ENCODE measurements at regions not wholly inside any gene's neighbourhood (a gene's known extent, or its start where the extent isn't known, plus 50 kb on each side); places are given as distances from the start of the nearest gene placed in this dataset.

GRCh38 chr3:193943200-193943599 is 192.7 kb upstream of the HES1 start:
- intact Hi-C loops (cut with DNase I; ENCODE audit: low total_unique reads): no loop called here
- H3K4me1 ChIP-seq: peaks cover 0 to 3% (median 0%) of the 10 kb centered on the region in 4 donors
- TF ChIP-seq EP300 (IDR thresholded peaks at IDR 0.05) (no peak), CTCF (IDR thresholded peaks at IDR 0.05) (no peak), POLR2A (IDR thresholded peaks at IDR 0.05) (no peak), POLR2AphosphoS5 (IDR thresholded peaks at IDR 0.05) (no peak)
- H3K27ac ChIP-seq: no peak overlapping the region
- no peak for DNase-seq
- H3K27me3 ChIP-seq: no peaks in the 10 kb centered on the region
- H3K4me3 ChIP-seq: no peak overlapping the region
- H3K36me3 ChIP-seq: no peaks in the 10 kb centered on the region
- no peaks in the 10 kb centered on the region for H3K9me3 ChIP-seq
- 74 to 87% (median 85%) methylated on average over 12 to 13 of the region's 13 CpGs for WGBS, 5 donors

DNA sequence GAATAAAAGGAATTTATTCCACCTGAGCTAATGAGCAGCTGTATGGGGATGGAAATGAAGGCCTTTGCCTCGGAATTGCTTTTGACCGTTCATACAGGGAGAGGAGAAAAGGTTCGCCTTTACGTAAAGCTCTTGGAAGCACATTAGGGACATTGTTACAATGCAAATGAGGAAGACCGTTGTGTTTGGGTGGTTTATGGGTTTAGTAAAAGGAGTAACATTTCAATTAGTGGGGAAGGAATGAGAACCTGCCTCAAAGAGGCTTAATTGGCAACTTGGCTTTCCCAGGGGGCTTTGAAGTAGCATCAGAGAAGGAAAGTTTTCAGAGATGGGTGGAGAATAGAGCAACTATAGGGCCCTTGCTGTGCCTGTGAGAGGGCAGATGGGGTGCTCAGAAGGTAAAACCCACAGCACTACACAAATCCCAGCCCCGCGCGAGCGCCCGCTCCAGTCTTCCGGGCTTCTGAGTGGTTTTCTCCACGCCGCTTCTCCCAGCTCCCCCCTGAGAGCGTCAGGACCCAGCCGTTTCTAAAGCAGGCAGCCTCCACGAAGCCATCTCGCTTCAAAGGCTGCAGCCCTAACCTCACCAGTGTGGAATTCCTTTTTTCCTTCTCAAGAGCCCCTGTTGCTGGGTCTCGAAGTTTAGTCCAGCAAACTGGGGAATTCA is 192.0 kb upstream of the HES1 start:
- no peak overlapping the region for H3K27ac ChIP-seq
- no peaks in the 10 kb centered on the region for H3K36me3 ChIP-seq
- no peak overlapping the region for H3K4me3 ChIP-seq
- 92 to 95% (median 95%) methylated on average over 18 of the region's 18 CpGs for WGBS, 5 donors
- no peaks in the 10 kb centered on the region for H3K9me3 ChIP-seq
- no peak for DNase-seq
- intact Hi-C loops (cut with DNase I; ENCODE audit: low total_unique reads): no loop called here
- H3K4me1 ChIP-seq: peaks cover 0 to 3% (median 0%) of the 10 kb centered on the region in 4 donors
- TF ChIP-seq EP300 (IDR thresholded peaks at IDR 0.05): no peak
- TF ChIP-seq POLR2AphosphoS5 (IDR thresholded peaks at IDR 0.05): no peak
- TF ChIP-seq POLR2A (IDR thresholded peaks at IDR 0.05): no peak
- no peak for TF ChIP-seq CTCF (IDR thresholded peaks at IDR 0.05)
- H3K27me3 ChIP-seq: no peaks in the 10 kb centered on the region

DNA sequence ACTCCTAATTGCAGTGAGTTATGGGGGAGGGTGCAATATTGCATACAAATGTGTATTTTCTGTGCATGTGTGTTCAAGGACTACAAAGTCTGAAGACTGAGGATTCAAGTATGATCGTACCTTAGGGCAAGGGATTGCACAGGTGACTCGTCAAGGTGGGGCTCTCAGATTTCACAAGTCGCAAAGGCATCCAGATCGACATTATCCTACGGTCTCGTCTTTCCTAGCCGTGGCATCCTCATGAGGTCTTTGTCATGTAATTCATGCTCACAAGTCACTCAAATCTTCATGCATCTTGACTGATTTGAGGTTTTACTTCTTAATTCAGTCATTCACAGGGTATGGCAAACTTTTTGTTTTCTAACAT is 191.4 kb upstream of the HES1 start:
- TF ChIP-seq EP300 (IDR thresholded peaks at IDR 0.05): no peak
- no peak for TF ChIP-seq CTCF (IDR thresholded peaks at IDR 0.05)
- TF ChIP-seq POLR2AphosphoS5 (IDR thresholded peaks at IDR 0.05): no peak
- no peak for TF ChIP-seq POLR2A (IDR thresholded peaks at IDR 0.05)
- intact Hi-C loops (cut with DNase I; ENCODE audit: low total_unique reads): no loop called here
- 88 to 93% (median 90%) methylated on average over 7 of the region's 7 CpGs for WGBS, 5 donors
- Histone ChIP-seq H3K9me3 (no peaks in the 10 kb centered on the region), H3K27ac (no peak overlapping the region), H3K36me3 (no peaks in the 10 kb centered on the region), H3K4me3 (no peak overlapping the region), H3K27me3 (no peaks in the 10 kb centered on the region), H3K4me1 (peaks cover 0 to 3% (median 0%) of the 10 kb centered on the region in 4 donors)
- DNase-seq: no peak

- intact Hi-C loops (cut with DNase I; ENCODE audit: low total_unique reads): no loop called here
- H3K27ac ChIP-seq: no peak overlapping the region
- no peaks in the 10 kb centered on the region for H3K27me3 ChIP-seq
- H3K36me3 ChIP-seq: no peaks in the 10 kb centered on the region
- 72 to 87% (median 81%) methylated on average over 5 of the region's 5 CpGs for WGBS, 5 donors
- H3K4me3 ChIP-seq: no peak overlapping the region
- no peak for DNase-seq
- H3K9me3 ChIP-seq: no peaks in the 10 kb centered on the region
- H3K4me1 ChIP-seq: peaks cover 0 to 3% (median 0%) of the 10 kb centered on the region in 4 donors
- TF ChIP-seq EP300 (IDR thresholded peaks at IDR 0.05): no peak
- no peak for TF ChIP-seq POLR2AphosphoS5 (IDR thresholded peaks at IDR 0.05)
- TF ChIP-seq POLR2A (IDR thresholded peaks at IDR 0.05): no peak
- no peak for TF ChIP-seq CTCF (IDR thresholded peaks at IDR 0.05)
These were observed 190.8 kb upstream of the HES1 start for GRCh38 chr3:193945143-193945542.

Data from stomach (tissue), 8 donors.